HCT116 (cell line): ENCODE measurements at regions not wholly inside any gene's neighbourhood (a gene's known extent, or its start where the extent isn't known, plus 50 kb on each side); places are given as distances from the start of the nearest gene placed in this dataset.

Experiments
- ATAC-seq: fragments of 200-7000 bp; cut with Tn5 transposase; 2 replicates; pipeline ENCODE4 v1.9.1; 2020; ENCODE audit warnings: mild to moderate bottlenecking, moderate library complexity
- BruUV-seq: library from RNA; stranded (reverse); fragments of 400-500 nt; replicated peaks from 2 replicates; lab custom pipeline; 2021; lab: Mats Ljungman, UMichigan
- CTCF ChIA-PET: fragments of 300-600 bp; sonication (Branson Sonifier 250); formaldehyde crosslinking; loops from one replicate; lab custom pipeline; 2021; ENCODE audit warnings: antibody characterized with exemption; lab: Charles Lee
- POLR2A ChIA-PET: fragments of 300-600, 350-600 bp; sonication (Branson Sonifier 250); formaldehyde crosslinking; loops from one replicate; lab custom pipeline; 2021; ENCODE audit warnings: antibody characterized with exemption; lab: Charles Lee
- RAD21 ChIA-PET, 2 experiments: fragments of 300-600 bp; sonication (Branson Sonifier 250); formaldehyde crosslinking; loops; one replicate each; lab custom pipeline; 2023; ENCODE audit warnings: low total read pairs in 2 of 2; ENCODE audit not compliant: uncharacterized antibody in 2 of 2, unreplicated experiment in 2 of 2, low non-redundant PET in 1 of 2; lab: Charles Lee
- DNase-seq: peaks from one replicate; pipeline ENCODE4 v3.0.0-alpha.2; 2010; ENCODE audit warnings: low read depth, low spot score
- H2AFZ ChIP-seq: fragments of 200-600 bp; shearing (Covaris generic), sonication (generic); 2 replicates; pipeline ENCODE4 v1.6.1; 2017; ENCODE audit warnings: low read depth, mixed run types, mixed read lengths, antibody characterized with exemption, low read length; ENCODE audit not compliant: poor library complexity, severe bottlenecking
- H3K27ac ChIP-seq: 2 replicates; pipeline ENCODE4 v1.5.1; 2012; ENCODE audit warnings: low read depth, low read length
- H3K27me3 ChIP-seq: fragments of 200-600 bp; sonication (generic); 2 replicates; pipeline ENCODE4 v1.6.1; 2016; ENCODE audit warnings: mixed run types, low read length, mixed read lengths; ENCODE audit not compliant: insufficient read depth
- H3K36me3 ChIP-seq, 2 experiments: fragments of 200-500 bp in 1 of 2; fragments of 200-600 bp in 1 of 2; sonication (Bioruptor generic) in 1 of 2; sonication (generic) in 1 of 2; 2 replicates each; pipeline versions ENCODE4 v1.5.1 to v1.6.1; 2014 to 2016; ENCODE audit warnings: low read length in 2 of 2, inconsistent platforms in 1 of 2, mixed read lengths in 1 of 2, mixed run types in 1 of 2; ENCODE audit not compliant: insufficient read depth in 2 of 2, control insufficient read depth in 1 of 2
- H3K4me1 ChIP-seq, 2 experiments: fragments of 200-600 bp in 1 of 2; sonication (generic) in 1 of 2; 2 replicates each; pipeline versions ENCODE4 v1.5.1 to v1.6.1; 2012 to 2017; ENCODE audit warnings: low read length in 2 of 2, inconsistent platforms in 1 of 2, mild to moderate bottlenecking in 1 of 2, mixed read lengths in 1 of 2, mixed run types in 1 of 2, moderate library complexity in 1 of 2; ENCODE audit not compliant: insufficient read depth in 2 of 2, control insufficient read depth in 1 of 2
- H3K4me2 ChIP-seq: fragments of 200-600 bp; sonication (generic); 2 replicates; pipeline ENCODE4 v1.6.1; 2017; ENCODE audit warnings: mixed run types, low read length, mixed read lengths
- H3K4me3 ChIP-seq, 2 experiments: fragments of 200-600 bp in 1 of 2; sonication (generic) in 1 of 2; replicated peaks in 1 of 2; 2 replicates each; pipeline ENCODE4 v1.5.1; 2011 to 2016; ENCODE audit warnings: low read length in 2 of 2, control low read depth in 1 of 2, low read depth in 1 of 2, mild to moderate bottlenecking in 1 of 2, mixed read lengths in 1 of 2, mixed run types in 1 of 2
- H3K79me2 ChIP-seq: fragments of 200-600 bp; sonication (generic); 2 replicates; pipeline ENCODE4 v1.6.1; 2017; ENCODE audit warnings: mild to moderate bottlenecking, mixed run types, low read length, moderate library complexity, mixed read lengths; ENCODE audit not compliant: insufficient read depth
- H3K9ac ChIP-seq: fragments of 200-600 bp; sonication (generic); 2 replicates; pipeline ENCODE4 v1.6.1; 2016; ENCODE audit warnings: low read length, mixed read lengths
- H3K9me2 ChIP-seq: fragments of 200-600 bp; sonication (generic), shearing (Covaris generic); 2 replicates; pipeline ENCODE4 v1.6.1; 2017; ENCODE audit warnings: mixed run types, mild to moderate bottlenecking, moderate library complexity; ENCODE audit not compliant: insufficient read depth
- H3K9me3 ChIP-seq, 2 experiments: fragments of 200-500 bp in 1 of 2; fragments of 200-600 bp in 1 of 2; sonication (Bioruptor generic) in 1 of 2; sonication (generic) in 1 of 2; 2 replicates each; pipeline ENCODE4 v1.6.1; 2014 to 2017; ENCODE audit warnings: low read length in 2 of 2, mixed read lengths in 2 of 2, inconsistent platforms in 1 of 2, low read depth in 1 of 2, mild to moderate bottlenecking in 1 of 2, mixed run types in 1 of 2, moderate library complexity in 1 of 2; ENCODE audit not compliant: control insufficient read depth in 1 of 2, insufficient read depth in 1 of 2
- H4K20me1 ChIP-seq: fragments of 200-600 bp; sonication (generic), shearing (Covaris generic); 2 replicates; pipeline ENCODE4 v1.6.1; 2017; ENCODE audit warnings: mixed run types, mild to moderate bottlenecking, moderate library complexity; ENCODE audit not compliant: insufficient read depth
- CBX3 ChIP-seq: IDR thresholded peaks from 2 replicates; pipeline ENCODE4 v1.6.1; 2012; ENCODE audit warnings: low read depth
- EGR1 ChIP-seq: IDR thresholded peaks from 2 replicates; pipeline ENCODE4 v1.6.1; 2012; ENCODE audit warnings: low read depth
- ELF1 ChIP-seq: IDR thresholded peaks from 2 replicates; pipeline ENCODE4 v1.6.1; 2012; ENCODE audit warnings: low read depth, borderline replicate concordance
- EZH2phosphoT487 ChIP-seq: fragments of 200-600 bp; IDR thresholded peaks from 2 replicates; pipeline ENCODE4 v1.6.1; 2018; ENCODE audit warnings: antibody characterized with exemption, borderline replicate concordance
- JUND ChIP-seq: IDR thresholded peaks from 2 replicates; pipeline ENCODE4 v1.6.1; 2012
- RAD21 ChIP-seq: IDR thresholded peaks from 2 replicates; pipeline ENCODE4 v1.6.1; 2012; ENCODE audit warnings: low read depth, mild to moderate bottlenecking
- SP1 ChIP-seq: IDR thresholded peaks from 2 replicates; pipeline ENCODE4 v1.6.1; 2012; ENCODE audit warnings: low read depth
- TCF7L2 ChIP-seq: IDR thresholded peaks from 2 replicates; pipeline ENCODE4 v1.7.0; 2011; ENCODE audit warnings: borderline replicate concordance, inconsistent platforms; ENCODE audit not compliant: insufficient read depth, insufficient read length; ENCODE audit errors: extremely low read depth
- ZFX ChIP-seq: fragments of 450-650 bp; IDR thresholded peaks from 2 replicates; pipeline ENCODE4 v1.6.1; 2017
- ZNF274 ChIP-seq: fragments of 200-500 bp; sonication (Bioruptor generic); IDR thresholded peaks from 2 replicates; pipeline ENCODE4 v1.6.1; 2014; ENCODE audit warnings: mild to moderate bottlenecking, low read depth, low read length, inconsistent platforms
- intact Hi-C: fragments of 100-400 bp; cut with micrococcal nuclease; formaldehyde crosslinking; loops from 2 replicates; pipeline ENCODE4 v1.10.0; 2022
- TF ChIP-seq, protein P1 (sequence below), 3 experiments: fragments of 200-600 bp in 1 of 3; sonication (generic) in 1 of 3; IDR thresholded peaks in 2 of 3; conservative IDR thresholded peaks in 1 of 3; 2 replicates each; pipeline ENCODE4 v1.5.1; 2012 to 2017; ENCODE audit warnings: low read depth in 2 of 3, low read length in 2 of 3, antibody characterized with exemption in 1 of 3, borderline replicate concordance in 1 of 3, control low read depth in 1 of 3, mild to moderate bottlenecking in 1 of 3, mixed read lengths in 1 of 3, mixed run types in 1 of 3, moderate library complexity in 1 of 3; ENCODE audit not compliant: insufficient read depth in 1 of 3
- TF ChIP-seq, protein P2 (sequence below): IDR thresholded peaks from 2 replicates; pipeline ENCODE4 v1.6.1; 2011; ENCODE audit warnings: mild to moderate bottlenecking, low read length, moderate library complexity; ENCODE audit not compliant: insufficient replicate concordance; ENCODE audit errors: extremely low read depth

DNA sequence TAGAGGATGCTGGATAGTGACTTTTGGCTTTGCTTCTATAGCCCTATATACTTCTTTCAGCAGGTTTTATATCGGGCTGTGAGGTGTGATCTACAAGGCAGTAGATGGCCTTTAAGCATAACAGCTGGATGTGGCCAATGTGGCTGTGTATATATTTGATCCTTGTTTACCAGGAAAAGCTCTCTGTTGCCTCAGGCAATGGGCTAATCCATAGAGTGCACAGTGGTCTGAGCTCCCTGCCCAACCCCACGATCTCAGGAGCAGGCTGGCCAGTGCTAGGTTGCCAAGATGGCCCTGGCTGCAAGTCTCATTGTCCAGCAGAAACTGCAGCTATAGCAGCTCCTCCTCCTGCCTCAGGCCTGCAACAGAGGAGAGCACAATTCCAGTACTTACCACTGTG is 72.3 kb upstream of the SPHKAP start:
- no TSS peak for BruUV-seq
- ChIA-PET POLR2A (no interaction called here), RAD21 (no interaction called here), CTCF (no interaction called here)
- Histone ChIP-seq H3K4me1 (no peaks in the 10 kb centered on the region), H3K9ac (no peak overlapping the region), H2AFZ (no peak overlapping the region), H3K9me3 (no peaks in the 10 kb centered on the region), H3K79me2 (no peaks in the 10 kb centered on the region), H3K4me2 (no peak overlapping the region), H3K36me3 (no peaks in the 10 kb centered on the region), H3K27me3 (no peaks in the 10 kb centered on the region), H3K4me3 (no peak overlapping the region), H4K20me1 (no peaks in the 10 kb centered on the region), H3K27ac (no peak overlapping the region), H3K9me2 (no peaks in the 10 kb centered on the region)
- no peak for ATAC-seq
- DNase-seq = no peak
- intact Hi-C loops = no loop called here
- TF ChIP-seq RAD21 = no peak
- no peak for TF ChIP-seq TCF7L2
- no peak for TF ChIP-seq SP1
- TF ChIP-seq ZFX = no peak
- TF ChIP-seq, protein P1, sequence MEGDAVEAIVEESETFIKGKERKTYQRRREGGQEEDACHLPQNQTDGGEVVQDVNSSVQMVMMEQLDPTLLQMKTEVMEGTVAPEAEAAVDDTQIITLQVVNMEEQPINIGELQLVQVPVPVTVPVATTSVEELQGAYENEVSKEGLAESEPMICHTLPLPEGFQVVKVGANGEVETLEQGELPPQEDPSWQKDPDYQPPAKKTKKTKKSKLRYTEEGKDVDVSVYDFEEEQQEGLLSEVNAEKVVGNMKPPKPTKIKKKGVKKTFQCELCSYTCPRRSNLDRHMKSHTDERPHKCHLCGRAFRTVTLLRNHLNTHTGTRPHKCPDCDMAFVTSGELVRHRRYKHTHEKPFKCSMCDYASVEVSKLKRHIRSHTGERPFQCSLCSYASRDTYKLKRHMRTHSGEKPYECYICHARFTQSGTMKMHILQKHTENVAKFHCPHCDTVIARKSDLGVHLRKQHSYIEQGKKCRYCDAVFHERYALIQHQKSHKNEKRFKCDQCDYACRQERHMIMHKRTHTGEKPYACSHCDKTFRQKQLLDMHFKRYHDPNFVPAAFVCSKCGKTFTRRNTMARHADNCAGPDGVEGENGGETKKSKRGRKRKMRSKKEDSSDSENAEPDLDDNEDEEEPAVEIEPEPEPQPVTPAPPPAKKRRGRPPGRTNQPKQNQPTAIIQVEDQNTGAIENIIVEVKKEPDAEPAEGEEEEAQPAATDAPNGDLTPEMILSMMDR (IDR thresholded peaks at IDR 0.05 in 2 of 3, conservative IDR thresholded peaks at IDR 0.05 in 1 of 3; ENCODE audit: borderline replicate concordance in 1 of 3, insufficient read depth in 1 of 3, low read depth in 2 of 3, low read length in 2 of 3) = no peak
- no peak for TF ChIP-seq ELF1
- no peak for TF ChIP-seq EGR1
- no peak for TF ChIP-seq EZH2phosphoT487
- no peak for TF ChIP-seq ZNF274
- TF ChIP-seq, protein P2, sequence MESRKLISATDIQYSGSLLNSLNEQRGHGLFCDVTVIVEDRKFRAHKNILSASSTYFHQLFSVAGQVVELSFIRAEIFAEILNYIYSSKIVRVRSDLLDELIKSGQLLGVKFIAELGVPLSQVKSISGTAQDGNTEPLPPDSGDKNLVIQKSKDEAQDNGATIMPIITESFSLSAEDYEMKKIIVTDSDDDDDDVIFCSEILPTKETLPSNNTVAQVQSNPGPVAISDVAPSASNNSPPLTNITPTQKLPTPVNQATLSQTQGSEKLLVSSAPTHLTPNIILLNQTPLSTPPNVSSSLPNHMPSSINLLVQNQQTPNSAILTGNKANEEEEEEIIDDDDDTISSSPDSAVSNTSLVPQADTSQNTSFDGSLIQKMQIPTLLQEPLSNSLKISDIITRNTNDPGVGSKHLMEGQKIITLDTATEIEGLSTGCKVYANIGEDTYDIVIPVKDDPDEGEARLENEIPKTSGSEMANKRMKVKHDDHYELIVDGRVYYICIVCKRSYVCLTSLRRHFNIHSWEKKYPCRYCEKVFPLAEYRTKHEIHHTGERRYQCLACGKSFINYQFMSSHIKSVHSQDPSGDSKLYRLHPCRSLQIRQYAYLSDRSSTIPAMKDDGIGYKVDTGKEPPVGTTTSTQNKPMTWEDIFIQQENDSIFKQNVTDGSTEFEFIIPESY = no peak
- no peak for TF ChIP-seq JUND
- TF ChIP-seq CBX3 = no peak
